HG03097 (cell line): ENCODE measurements at regions not wholly inside any gene's neighbourhood (a gene's known extent, or its start where the extent isn't known, plus 50 kb on each side); places are given as distances from the start of the nearest gene placed in this dataset.

Source experiments
- ATAC-seq: cut with Tn5 transposase; IDR thresholded peaks from one replicate; pipeline ENCODE4 v1.9.1; 2021; ENCODE audit not compliant: unreplicated experiment, low FRiP score

DNA sequence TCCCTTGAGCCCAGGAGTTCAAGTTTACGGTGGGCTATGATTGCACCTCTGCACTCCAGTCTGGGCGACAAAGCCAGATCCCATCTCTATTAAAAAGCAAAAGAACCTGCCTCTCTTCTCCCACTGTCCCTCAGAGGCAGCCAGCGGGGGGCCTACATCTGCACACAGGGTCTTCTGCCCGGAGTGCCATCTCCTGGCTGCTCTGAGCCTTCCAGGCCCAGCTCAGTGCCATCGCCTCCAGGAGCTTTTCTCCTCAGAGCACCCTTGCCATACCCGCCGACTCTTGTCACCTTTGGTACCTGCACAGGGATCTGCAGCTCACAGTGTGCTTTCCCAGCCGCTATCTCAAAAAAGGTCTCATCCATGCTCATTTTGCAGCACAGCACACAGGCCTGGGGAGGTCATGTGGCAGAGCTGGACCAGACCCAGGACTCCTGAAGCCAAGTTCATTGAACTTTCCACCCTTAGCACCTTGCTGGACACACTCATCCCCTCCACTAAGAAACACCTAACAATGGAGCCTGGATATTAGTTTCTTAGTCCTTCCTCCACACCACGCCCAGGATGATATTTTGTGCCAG lies 186.3 kb downstream of the HAUS1 start:
- ATAC-seq = no peak

DNA sequence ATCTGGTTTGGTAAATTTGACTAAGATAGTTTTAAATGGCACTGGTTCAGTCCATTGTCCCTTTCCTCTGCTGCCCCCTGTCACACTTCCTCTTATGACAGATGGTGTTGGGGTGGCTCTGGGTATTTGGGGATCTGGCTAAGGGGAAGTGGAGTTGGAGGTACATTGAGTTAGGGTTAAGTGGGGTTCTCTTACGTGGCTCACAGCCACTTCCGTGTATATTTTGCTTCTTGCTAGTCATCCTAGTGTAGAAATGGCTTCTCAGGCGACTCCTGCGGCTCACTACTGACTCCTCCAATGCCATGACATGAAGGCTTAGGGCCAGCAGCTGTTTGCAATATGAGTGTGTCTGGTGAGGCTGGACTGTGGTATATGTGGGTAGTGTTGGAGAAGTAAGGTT lies 187.0 kb downstream of the HAUS1 start:
- ATAC-seq = no peak

DNA sequence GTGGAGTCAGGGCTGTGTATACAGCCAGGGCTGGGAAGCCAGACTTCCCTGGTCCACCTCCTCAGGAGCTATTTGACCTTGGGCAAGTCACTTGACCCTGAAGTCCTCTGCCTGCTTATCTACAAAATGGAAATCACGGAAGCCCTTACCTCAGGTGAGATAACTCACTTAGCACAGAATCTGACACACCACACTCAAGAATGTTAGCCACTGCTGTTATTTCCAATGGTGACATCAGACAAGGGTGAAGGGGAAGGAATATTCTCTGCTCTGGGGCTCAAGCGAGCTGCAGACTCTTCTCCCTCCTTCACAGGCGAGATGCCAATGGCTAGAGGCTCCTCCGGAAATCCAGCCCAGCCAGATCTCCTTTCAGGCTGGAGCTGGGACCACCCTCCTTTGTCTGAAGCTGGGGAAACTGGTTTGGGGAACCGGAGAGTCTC lies 189.6 kb downstream of the HAUS1 start:
- ATAC-seq = no peak

DNA sequence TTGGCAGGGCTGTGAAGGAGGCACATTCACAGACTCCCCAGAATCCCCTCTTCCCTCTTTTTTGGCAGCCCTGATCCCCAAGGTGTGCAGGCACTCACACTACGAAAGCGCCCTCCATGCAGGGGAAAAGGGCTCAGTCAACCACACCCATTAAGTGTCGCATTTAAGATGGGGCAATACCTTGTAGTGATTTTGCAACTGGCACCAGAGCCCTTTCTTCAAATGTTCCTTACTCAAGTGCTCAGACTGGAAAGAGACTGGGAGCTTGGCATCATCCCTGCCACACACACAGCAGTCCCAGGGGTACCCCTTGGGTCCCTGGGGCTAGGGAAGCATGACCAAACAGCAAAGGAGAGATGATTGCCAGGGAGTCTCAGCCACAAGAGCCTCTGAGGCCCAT lies 190.1 kb downstream of the HAUS1 start:
- ATAC-seq = no peak

DNA sequence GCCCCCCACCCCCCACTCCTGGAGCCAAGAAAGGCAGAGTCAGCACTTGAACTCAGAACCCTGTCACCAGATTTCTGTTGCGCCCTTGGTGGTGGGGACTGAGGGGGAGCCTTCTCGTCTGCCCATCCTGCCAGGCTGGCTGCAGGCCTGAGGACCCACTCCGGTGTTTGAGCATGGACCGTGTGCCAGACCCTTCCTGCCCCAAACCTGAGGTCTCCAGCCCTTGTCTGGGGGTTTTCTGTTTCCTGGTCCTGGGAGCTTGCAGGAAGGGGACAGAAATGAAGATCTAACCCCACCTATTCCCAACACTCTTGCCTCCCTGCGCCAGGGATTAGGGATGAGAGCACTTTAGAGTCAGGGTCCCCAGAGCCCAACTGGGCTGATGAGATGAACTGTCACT lies 190.6 kb downstream of the HAUS1 start:
- no peak for ATAC-seq

DNA sequence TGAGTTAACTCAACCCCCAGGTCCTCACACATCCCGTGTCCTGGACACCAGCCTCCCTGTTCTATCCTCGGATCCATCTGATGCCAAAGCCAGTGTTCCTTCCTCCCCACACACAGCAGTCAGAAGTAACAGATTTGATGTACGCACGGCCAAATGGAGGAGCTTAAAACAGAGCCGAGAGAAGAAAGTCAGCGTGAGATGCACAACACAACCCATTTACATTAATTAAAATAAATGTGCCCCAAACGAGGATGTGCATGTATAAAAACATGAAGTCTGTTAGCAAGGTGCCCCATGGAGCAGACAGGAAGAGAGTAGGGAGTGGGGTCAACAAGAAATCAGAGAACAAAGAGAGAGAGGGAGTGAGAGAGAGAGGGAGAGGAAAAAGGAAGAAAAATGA lies 191.2 kb downstream of the HAUS1 start:
- ATAC-seq = no peak

DNA sequence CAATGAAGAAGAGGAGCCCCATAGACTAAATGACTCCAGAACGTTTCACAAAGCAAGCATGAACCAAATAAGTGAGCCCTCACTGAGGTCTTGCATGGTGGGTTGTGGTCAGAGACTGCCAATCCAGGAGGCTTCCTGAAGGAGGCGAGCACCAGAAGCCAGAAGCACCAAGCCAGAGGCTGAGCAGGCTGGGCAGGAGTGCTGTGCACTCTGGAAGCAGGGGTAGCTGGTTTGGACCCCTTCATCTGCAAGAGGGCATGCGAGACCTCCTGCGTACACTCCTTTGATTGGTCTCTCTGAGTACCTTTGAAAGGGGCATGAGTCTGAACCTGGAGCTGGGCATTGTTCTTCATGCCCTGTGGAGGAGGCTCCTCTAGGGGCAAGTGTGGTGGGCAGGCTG lies 192.5 kb downstream of the HAUS1 start:
- no peak for ATAC-seq

DNA sequence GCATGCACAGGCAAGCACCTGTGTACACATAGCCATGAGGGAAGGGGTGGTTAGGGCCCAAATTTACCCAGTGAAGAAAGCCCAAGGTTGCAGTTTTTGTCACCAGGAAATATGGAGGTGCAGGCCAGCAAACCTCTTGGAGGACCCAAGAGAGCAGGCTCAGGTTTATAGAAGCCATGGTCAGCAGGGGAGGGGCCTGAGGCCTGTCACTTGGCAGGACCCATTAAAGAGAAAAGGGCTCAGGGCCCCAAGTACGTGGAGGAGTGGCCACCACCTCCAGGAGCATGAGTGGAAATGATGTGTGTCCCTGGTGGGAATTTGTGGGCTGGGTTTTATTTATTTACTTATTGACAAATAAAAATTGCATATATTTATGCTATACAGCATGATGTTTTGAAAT lies 192.9 kb downstream of the HAUS1 start:
- ATAC-seq = no peak

DNA sequence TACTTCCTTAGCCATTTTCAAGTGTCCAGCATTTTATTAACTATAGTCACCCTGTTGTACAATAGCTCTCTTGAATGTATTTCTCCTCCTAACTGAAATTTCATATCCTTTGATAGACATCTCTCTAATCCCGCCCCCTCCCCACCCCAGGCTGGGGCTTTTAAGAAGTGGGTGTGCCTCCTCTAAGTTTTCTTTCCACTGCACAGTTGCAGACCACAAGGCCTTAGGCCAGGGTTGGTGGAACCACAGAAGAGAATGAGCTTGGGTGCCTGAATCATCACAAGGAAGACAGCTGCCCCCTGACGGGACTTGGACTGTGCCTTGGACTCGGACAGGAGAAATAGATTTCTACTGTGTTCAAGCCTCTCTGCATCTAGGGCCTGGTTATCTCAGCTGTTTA lies 193.4 kb downstream of the HAUS1 start:
- ATAC-seq = no peak

DNA sequence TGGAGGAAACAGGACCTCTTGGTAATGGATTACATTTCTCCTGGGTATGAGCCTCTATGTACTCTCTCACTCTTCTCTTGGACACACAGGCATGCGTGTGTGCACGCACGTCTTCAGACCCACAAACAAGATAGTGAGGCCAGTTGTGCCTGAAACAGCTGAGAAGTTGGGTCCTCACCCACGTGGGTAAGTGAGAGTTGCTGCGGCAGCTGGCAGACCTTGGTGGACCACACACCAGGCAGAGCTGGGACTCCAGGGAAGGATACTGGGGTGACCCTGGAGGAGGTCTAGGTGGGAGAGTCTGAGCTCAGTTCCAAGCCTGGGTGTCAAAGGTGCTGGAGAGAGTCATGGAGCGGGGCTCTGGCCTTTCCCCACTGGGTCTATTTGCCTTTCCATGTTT lies 194.3 kb downstream of the HAUS1 start:
- ATAC-seq = no peak

DNA sequence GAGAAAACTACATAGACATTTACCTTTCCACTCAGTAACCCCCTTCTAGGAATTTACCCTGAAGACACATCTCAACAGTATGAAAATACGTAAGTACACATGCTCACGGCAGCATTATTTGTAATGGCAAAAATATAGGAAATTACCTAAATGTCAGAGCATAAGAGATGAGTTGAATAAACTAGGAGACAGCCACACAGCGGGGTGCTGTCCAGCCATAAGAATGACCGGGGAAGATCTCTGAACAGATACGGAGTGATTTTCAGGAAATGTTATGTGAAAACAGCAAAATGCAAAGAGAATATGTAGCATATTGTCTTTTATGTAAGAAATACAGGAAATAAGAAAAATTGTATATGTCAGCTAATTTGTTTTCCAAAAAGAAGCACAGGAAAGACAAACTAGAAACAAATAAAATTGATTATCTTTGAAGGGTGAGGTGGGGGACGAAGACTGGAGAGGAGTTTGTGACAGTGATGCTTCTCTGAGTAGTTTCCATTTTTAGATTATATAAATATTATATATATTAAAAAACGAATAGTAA lies 195.4 kb downstream of the HAUS1 start:
- ATAC-seq = no peak

DNA sequence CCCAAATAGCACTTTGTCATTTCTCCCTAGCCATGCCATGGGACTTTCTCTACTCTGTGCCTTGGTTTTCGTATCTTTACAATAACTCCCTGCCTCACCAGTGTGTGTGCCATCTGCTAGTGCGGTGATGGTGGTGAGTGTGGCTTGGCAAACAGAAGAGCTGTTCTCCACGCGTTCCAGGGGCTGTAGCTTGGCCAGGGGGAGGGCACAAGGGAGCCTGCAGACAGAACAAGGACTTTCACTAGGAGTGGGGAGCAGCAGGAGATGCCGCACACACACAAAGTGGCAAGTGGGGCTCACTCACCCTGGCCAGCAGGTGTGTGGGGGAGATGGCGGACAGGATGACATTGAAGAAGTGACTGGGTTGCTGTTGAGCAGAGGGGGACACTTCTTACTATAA lies 196.9 kb downstream of the HAUS1 start:
- no peak for ATAC-seq

DNA sequence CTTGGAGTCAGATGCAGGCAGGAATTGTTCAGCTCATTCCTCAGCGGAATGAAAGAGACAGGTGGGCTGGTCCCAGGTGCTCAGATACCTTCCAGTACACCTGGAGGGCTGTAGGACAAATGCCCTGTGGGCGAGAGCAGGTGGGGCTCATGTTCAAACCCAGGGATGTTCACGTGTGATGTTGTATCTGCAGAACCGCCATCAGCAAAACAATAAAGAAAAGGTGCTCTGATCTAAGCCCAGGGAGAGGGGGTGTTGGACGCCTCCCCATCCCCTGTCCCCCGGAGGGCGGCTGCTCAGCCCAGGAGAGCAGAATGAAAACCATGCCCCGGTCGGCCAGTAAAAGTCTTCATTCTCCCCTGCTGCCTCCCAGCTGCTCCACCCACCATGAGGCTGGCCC lies 197.4 kb downstream of the HAUS1 start:
- ATAC-seq = no peak

DNA sequence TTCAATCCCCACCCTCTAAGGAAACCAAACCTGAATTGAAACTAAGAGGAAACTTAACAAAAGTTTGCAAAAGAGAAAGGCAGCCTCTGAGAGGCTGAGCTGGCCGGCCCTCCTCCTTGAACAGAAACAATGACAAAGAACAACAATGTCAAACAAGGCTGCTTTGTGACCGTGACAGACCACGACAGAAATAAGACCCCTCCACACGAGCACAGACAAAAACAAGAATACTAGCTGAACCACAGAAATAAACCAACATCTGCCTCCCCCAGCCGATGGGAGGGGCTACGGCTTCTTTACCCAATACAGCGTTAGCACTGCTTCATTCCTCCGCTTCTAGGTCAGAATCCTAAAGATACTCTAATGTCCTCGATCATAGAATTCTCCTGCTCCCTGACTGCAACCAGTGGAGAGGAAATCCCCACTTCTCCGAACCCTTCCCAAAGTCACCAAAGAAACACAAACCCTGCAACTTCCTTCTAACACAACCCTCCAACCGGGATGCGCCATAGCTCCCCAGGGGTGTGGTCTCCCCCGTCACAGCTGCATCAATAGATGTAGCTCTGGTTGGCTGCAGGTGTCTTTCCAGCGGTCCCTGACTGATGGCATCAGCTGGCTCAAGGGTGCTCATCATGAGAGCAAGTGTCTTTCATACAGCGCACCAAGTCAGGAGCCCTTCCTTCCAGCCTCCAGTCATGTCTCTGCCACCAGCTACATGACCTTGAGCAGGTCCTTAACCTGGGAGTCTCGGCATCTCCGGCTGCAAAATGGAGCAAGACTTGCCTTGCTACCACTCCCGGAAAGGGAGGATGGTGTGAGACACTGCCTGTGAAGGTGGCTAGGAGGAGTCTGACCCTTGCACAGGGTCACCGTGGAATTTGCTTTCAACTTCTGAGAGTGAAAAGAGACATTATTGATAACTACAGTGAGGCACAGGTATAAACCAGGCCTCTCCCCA lies 198.6 kb downstream of the HAUS1 start:
- ATAC-seq = no peak

DNA sequence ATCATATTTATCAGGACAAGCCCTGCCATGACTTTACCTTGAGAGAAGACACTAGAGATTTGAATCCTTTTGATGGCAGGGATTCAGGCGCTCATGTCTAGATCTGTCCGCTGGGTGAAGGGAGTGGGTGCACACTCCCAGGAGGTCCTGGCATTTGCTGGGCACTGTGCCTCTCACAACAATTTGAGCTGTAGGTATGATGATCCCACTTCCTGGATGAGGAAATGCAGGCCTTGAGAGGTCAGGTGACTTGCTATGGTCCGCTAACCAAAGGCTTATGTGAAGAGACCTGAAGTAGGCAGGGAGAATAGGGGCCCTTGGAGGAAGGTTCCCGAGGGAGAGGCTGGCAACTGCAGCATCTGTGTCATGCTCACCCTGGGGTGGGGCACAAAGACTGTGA lies 206.1 kb downstream of the HAUS1 start:
- no peak for ATAC-seq

DNA sequence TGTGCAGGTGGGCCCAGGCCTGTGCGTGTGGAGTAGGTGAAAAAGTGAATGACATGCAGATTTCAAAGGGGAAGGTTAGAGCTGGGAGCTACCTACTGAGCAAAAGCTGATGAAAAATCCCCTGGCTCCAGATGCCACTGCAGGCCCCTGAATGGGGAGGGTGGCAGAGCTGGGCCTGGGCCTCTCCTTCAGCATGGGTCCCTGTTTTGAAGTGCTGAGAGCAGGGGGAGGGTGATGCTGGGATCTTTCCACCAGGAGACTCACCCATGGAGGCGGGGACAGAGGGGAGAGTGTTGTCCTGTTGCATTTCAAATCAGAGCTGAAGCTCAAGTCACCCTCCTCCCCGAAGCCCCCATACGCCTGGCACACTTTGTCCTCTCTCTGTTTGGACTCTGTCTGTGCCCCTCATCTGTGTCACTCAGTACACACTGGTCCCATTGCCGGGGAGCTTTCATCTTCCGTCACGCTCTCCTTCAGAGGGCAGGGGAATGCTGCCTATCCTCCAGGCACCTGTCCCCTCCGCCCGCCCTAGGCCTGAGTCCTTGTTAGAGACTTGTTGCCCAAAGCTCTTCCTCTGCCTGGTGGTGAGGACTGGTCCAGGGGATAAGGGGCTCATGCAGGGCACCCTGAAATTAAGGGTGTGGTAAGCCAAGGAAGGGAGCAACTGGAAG lies 206.6 kb downstream of the HAUS1 start:
- no peak for ATAC-seq

DNA sequence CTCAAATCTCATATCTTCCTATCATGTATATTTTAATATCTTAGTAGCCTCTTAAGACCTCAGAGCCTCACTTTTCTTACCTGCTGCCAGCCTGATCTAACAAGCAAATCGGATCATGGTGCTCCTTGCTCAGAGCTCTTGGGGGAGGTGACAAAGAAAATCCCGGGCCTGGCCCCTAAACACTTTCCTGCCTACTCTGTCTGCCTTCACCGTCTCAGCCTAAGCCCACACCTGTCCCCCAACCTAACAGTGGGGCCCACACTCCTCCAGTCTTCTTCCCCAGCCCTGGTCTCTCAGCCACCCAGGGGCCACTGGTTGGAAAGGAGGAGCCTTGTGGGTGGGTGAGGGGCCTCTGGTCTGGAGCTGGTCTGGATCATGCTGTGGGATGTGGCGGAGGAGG lies 207.3 kb downstream of the HAUS1 start:
- no peak for ATAC-seq

DNA sequence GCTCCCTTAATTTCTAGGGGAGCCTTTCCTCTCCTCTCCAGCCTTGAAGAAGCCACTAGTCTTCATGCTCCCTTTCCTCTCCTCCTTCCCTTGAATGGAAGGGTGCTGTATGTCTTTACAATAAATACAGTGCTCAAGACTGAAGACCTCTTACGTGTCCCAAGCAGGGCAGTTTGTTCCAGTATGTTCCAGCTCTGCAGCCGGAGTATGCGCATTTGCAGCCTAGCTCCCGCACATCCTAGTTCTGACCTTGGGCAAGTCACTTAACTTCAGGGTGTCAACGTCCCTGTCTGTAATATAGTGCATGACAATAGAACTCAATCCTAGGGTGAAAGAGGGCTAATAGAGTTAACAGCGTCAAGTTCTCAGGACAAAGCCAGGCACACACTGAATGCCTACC lies 208.0 kb downstream of the HAUS1 start:
- ATAC-seq = no peak

DNA sequence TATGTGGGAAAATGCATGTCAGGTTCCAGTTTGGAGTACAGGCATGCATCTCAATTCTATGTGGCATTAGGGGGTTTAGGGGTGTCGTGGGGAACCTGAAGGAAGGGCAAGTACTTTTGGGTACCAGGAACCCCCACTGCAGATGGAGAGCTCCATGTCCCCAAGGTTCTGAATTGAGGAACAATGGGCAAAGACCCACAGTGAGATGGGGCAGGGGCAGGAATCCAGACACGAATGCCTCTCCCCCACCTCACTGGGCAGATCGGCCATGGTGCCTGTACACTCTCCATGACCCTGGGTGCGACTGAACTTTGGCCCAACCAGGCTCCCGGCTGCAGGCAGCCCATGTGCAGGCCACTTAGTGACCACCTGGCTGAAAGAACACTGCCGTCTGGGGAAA lies 209.3 kb downstream of the HAUS1 start:
- no peak for ATAC-seq

DNA sequence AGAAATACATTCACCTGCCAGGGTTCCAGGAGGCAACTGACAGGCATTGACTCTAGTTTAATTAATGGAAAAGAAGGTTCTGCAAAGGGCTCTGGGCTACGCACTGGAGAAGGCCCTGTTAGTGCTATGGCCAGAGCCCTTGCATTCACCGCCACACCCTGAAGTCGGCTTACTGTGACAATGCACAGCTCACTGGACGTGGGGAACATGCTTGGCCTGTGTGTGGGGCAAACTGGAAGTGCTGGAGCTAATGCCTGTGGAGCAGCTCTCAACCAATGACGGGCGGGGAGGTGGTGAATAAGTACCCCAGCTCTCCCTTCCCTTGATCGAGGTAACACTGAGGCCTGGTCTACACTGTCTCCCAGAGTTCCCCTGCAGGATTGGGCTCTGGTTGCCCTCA lies 209.8 kb downstream of the HAUS1 start:
- ATAC-seq = no peak

DNA sequence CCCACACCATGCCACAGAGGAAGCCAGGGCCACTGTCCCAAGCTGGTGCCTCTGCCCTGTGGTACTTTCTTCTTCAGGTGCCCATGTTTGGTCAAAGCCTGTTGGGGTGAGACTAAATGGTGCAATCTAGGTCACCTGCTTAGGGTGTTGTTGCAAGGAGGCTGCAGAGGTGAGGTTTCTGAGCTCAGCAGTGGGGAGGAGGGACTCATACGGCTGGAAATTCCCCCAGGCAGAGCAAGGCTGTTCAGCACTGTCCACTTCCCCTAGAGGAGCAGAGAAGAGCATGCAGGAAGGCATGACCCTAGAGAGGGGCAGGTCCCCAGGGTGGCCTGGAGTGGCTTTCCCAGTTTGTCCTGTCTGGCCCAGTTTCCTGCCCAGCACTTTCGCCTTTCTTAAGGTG lies 211.0 kb downstream of the HAUS1 start:
- ATAC-seq = no peak
